Astrocyte (in vitro differentiated cells and primary cell): ENCODE measurements at regions not wholly inside any gene's neighbourhood (a gene's known extent, or its start where the extent isn't known, plus 50 kb on each side); places are given as distances from the start of the nearest gene placed in this dataset.
A peak's percentile ranks its signal among the peaks of the same experiment; 100 is the strongest.

ENCODE experiments used
- DNase-seq: peaks from one replicate; pipeline ENCODE4 v3.0.0-alpha.2; 2010; ENCODE audit warnings: low read depth
- FAIRE-seq: peaks from 2 replicates; lab custom pipeline; 2011; peaks lifted over from hg19 to GRCh38; lab: Jason Lieb, UNC
- H2AFZ ChIP-seq: 2 replicates; pipeline ENCODE4 v1.6.0; 2012; ENCODE audit warnings: low read depth, low read length, inconsistent platforms
- H3K27ac ChIP-seq: 2 replicates; pipeline ENCODE4 v1.5.1; 2011; ENCODE audit warnings: low read depth, low read length, inconsistent platforms
- H3K27me3 ChIP-seq: 2 replicates; pipeline ENCODE4 v1.6.0; 2011; ENCODE audit warnings: low read length, inconsistent platforms; ENCODE audit not compliant: insufficient read depth
- H3K36me3 ChIP-seq: 2 replicates; pipeline ENCODE4 v1.5.1; 2011; ENCODE audit warnings: low read length, inconsistent platforms; ENCODE audit not compliant: insufficient read depth
- H3K4me1 ChIP-seq: 2 replicates; pipeline ENCODE4 v1.5.1; 2011; ENCODE audit warnings: low read length, inconsistent platforms; ENCODE audit not compliant: insufficient read depth
- H3K4me2 ChIP-seq: 2 replicates; pipeline ENCODE4 v1.6.0; 2012; ENCODE audit warnings: low read length, inconsistent platforms
- H3K4me3 ChIP-seq: 2 replicates; pipeline ENCODE4 v1.5.1; 2011; ENCODE audit warnings: low read depth, mild to moderate bottlenecking, low read length, inconsistent platforms; ENCODE audit not compliant: insufficient read depth
- H3K79me2 ChIP-seq: 2 replicates; pipeline ENCODE4 v1.6.0; 2012; ENCODE audit warnings: mild to moderate bottlenecking, low read length, inconsistent platforms; ENCODE audit not compliant: insufficient read depth
- H3K9ac ChIP-seq: 2 replicates; pipeline ENCODE4 v1.6.0; 2012; ENCODE audit warnings: mild to moderate bottlenecking, low read length, inconsistent platforms
- H3K9me3 ChIP-seq: 2 replicates; pipeline ENCODE4 v1.5.1; 2012; ENCODE audit warnings: low read depth, mild to moderate bottlenecking, low read length, inconsistent platforms; ENCODE audit not compliant: insufficient read depth
- H4K20me1 ChIP-seq: 2 replicates; pipeline ENCODE4 v1.6.0; 2012; ENCODE audit warnings: low read length, inconsistent platforms; ENCODE audit not compliant: insufficient read depth
- H3K27ac Mint-ChIP-seq: one replicate; pipeline ENCODE4 v1.8.0; 2021; ENCODE audit warnings: mild to moderate bottlenecking, mixed read lengths; ENCODE audit not compliant: unreplicated experiment
- H3K27me3 Mint-ChIP-seq: one replicate; pipeline ENCODE4 v1.8.0; 2021; ENCODE audit warnings: low read depth, mixed read lengths; ENCODE audit not compliant: unreplicated experiment
- H3K36me3 Mint-ChIP-seq: one replicate; pipeline ENCODE4 v1.8.0; 2021; ENCODE audit warnings: low read depth, mixed read lengths; ENCODE audit not compliant: unreplicated experiment
- H3K4me1 Mint-ChIP-seq: one replicate; pipeline ENCODE4 v1.8.0; 2021; ENCODE audit warnings: low read depth, mixed read lengths; ENCODE audit not compliant: unreplicated experiment
- H3K4me3 Mint-ChIP-seq: one replicate; pipeline ENCODE4 v1.8.0; 2021; ENCODE audit warnings: mild to moderate bottlenecking, moderate library complexity, mixed read lengths; ENCODE audit not compliant: unreplicated experiment
- H3K9me3 Mint-ChIP-seq: one replicate; pipeline ENCODE4 v1.8.0; 2021; ENCODE audit warnings: mild to moderate bottlenecking, mixed read lengths; ENCODE audit not compliant: unreplicated experiment
- CTCF ChIP-seq: IDR thresholded peaks from 2 replicates; pipeline ENCODE4 v1.5.1; 2011; ENCODE audit warnings: low read depth, mild to moderate bottlenecking, inconsistent platforms, low read length, moderate library complexity; ENCODE audit not compliant: insufficient read depth
- EZH2 ChIP-seq: IDR thresholded peaks from 2 replicates; pipeline ENCODE4 v1.6.1; 2012; ENCODE audit warnings: mild to moderate bottlenecking, low read length, inconsistent platforms; ENCODE audit not compliant: insufficient read depth

DNA sequence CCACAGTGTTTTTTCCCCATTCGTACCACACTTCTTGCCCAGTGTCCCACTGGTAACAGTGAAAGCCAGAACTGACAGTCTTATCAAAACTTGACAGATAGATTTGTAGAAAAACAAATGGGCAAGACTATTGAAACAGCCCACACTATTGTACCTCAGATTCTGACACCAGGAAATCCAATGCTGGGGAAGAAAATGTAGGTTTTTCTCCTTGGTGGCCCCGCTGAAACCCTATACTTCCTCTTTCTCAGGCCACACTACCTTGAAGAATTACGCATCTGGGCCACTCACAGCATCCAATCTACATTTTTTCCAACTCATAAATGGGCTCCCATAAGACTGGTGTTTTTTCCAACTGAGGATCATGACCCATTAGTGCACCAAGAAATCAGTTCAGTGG lies 90.9 kb upstream of the HDDC2 start:
- Histone ChIP-seq H3K9ac (no peak overlapping the region), H3K27ac (no peak overlapping the region), H3K9me3 (no peaks in the 10 kb centered on the region), H4K20me1 (no peaks in the 10 kb centered on the region), H3K4me3 (no peak overlapping the region), H3K36me3 (no peaks in the 10 kb centered on the region), H3K79me2 (no peaks in the 10 kb centered on the region), H2AFZ (no peak overlapping the region), H3K27me3 (no peaks in the 10 kb centered on the region), H3K4me2 (no peak overlapping the region), H3K4me1 (no peaks in the 10 kb centered on the region)
- DNase-seq = no peak
- TF ChIP-seq EZH2 (no peak), CTCF (no peak)
- Mint-ChIP-seq H3K36me3 (no peaks in the 10 kb centered on the region), H3K9me3 (peaks cover 17% of the 10 kb centered on the region), H3K4me3 (no peak overlapping the region), H3K27me3 (peaks cover 4% of the 10 kb centered on the region), H3K4me1 (peaks cover 14% of the 10 kb centered on the region), H3K27ac (no peak overlapping the region)
- no peak for FAIRE-seq

DNA sequence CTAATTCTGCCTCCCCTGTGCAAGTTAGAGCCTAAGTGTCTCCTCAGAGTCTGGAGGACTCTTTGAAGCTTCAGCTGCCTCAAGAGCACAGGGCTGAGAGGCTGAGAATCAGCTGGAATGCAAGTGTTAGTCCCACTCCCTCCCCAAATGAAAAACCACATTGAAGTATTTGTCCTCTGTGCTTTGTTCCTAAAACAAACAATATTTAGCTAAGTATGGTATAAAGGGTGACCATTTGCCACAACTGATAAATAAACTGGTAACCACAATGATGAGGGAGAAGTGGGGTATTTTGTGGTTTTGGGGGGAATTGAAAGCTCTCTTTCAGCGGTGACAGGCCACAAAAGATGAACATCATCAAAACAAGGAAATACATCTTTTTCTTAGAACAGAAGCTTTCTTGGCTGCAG lies 91.7 kb upstream of the HDDC2 start:
- no peaks in the 10 kb centered on the region for H3K27me3 ChIP-seq
- no peaks in the 10 kb centered on the region for H4K20me1 ChIP-seq
- DNase-seq (no peak), FAIRE-seq (no peak)
- no peaks in the 10 kb centered on the region for H3K4me1 ChIP-seq
- Mint-ChIP-seq H3K4me1 (peaks cover 14% of the 10 kb centered on the region), H3K4me3 (peak overlapping the region; percentile 12), H3K36me3 (no peaks in the 10 kb centered on the region), H3K27me3 (peaks cover 4% of the 10 kb centered on the region), H3K27ac (no peak overlapping the region), H3K9me3 (peaks cover 18% of the 10 kb centered on the region)
- no peak overlapping the region for H3K27ac ChIP-seq
- H3K4me2 ChIP-seq = no peak overlapping the region
- no peak overlapping the region for H2AFZ ChIP-seq
- H3K9ac ChIP-seq = no peak overlapping the region
- TF ChIP-seq CTCF (no peak), EZH2 (no peak)
- no peak overlapping the region for H3K4me3 ChIP-seq
- H3K9me3 ChIP-seq = no peaks in the 10 kb centered on the region
- no peaks in the 10 kb centered on the region for H3K36me3 ChIP-seq
- no peaks in the 10 kb centered on the region for H3K79me2 ChIP-seq

DNA sequence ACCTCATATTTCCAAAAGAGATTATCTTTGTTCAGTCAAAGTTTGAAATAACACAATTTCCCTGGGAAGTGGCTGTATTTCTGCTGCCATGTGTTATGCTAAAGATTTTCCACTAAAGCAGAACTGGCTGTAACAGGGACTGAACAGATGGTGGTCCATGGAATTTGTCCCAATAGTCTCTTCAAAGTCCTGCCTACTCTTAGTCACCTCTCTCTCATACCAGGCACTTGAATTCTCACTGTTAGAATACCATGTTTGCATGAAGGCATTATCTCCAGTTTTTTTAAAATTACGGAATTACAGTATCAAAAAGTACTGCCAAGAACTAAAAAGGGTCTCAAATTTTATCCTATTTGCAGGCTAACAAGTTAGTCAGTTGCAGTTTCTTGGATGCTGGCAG lies 105.0 kb upstream of the HDDC2 start:
- Histone ChIP-seq H3K9ac (no peak overlapping the region), H4K20me1 (no peaks in the 10 kb centered on the region), H3K4me2 (no peak overlapping the region), H3K4me1 (no peaks in the 10 kb centered on the region), H3K4me3 (no peak overlapping the region), H3K27me3 (no peaks in the 10 kb centered on the region), H3K9me3 (no peaks in the 10 kb centered on the region), H3K79me2 (no peaks in the 10 kb centered on the region), H2AFZ (no peak overlapping the region), H3K27ac (no peak overlapping the region), H3K36me3 (no peaks in the 10 kb centered on the region)
- H3K36me3 Mint-ChIP-seq = no peaks in the 10 kb centered on the region
- H3K9me3 Mint-ChIP-seq = no peaks in the 10 kb centered on the region
- H3K27me3 Mint-ChIP-seq = no peaks in the 10 kb centered on the region
- no peak overlapping the region for H3K27ac Mint-ChIP-seq
- no peak for DNase-seq
- no peaks in the 10 kb centered on the region for H3K4me1 Mint-ChIP-seq
- no peak for FAIRE-seq
- TF ChIP-seq CTCF (no peak), EZH2 (no peak)
- H3K4me3 Mint-ChIP-seq = no peak overlapping the region
